Lower leg skin (tissue), 4 donors: ENCODE measurements at regions not wholly inside any gene's neighbourhood (a gene's known extent, or its start where the extent isn't known, plus 50 kb on each side); places are given as distances from the start of the nearest gene placed in this dataset.

Experiments used
- DNase-seq, 2 donors: peaks; one replicate each; pipeline ENCODE4 v3.0.0-alpha.2; 2019; ENCODE audit warnings: low spot score in 2 of 2
- H3K4me3 ChIP-seq: fragments of 200-600 bp; sonication (generic); 2 replicates; pipeline ENCODE4 v1.5.1; 2017; ENCODE audit warnings: mild to moderate bottlenecking, low read depth; ENCODE audit not compliant: poor library complexity, severe bottlenecking
- POLR2A ChIP-seq, 2 donors: fragments of 450-650 bp; IDR thresholded peaks; one replicate each; pipeline ENCODE4 v1.6.1; 2016 to 2017; ENCODE audit warnings: antibody characterized with exemption in 2 of 2, mild to moderate bottlenecking in 1 of 2, moderate library complexity in 1 of 2
- WGBS, 2 donors: methylation state at CpG; one replicate each; pipeline ENCODE4 v1.1.5; 2018; 5-methylcytosine and 5-hydroxymethylcytosine counted together
- intact Hi-C: fragments of 100-400 bp; cut with DNase I; formaldehyde crosslinking; loops from one replicate; pipeline ENCODE4 v1.15.0; 2023; ENCODE audit warnings: low total_unique reads
- TF ChIP-seq, protein P1 (sequence below), 3 donors: fragments of 450-650 bp; IDR thresholded peaks; one replicate each; pipeline ENCODE4 v1.5.1; 2016; ENCODE audit warnings: antibody characterized with exemption in 3 of 3, mild to moderate bottlenecking in 3 of 3, moderate library complexity in 2 of 3

- no peak for TF ChIP-seq POLR2A (IDR thresholded peaks at IDR 0.05)
- TF ChIP-seq, protein P1, sequence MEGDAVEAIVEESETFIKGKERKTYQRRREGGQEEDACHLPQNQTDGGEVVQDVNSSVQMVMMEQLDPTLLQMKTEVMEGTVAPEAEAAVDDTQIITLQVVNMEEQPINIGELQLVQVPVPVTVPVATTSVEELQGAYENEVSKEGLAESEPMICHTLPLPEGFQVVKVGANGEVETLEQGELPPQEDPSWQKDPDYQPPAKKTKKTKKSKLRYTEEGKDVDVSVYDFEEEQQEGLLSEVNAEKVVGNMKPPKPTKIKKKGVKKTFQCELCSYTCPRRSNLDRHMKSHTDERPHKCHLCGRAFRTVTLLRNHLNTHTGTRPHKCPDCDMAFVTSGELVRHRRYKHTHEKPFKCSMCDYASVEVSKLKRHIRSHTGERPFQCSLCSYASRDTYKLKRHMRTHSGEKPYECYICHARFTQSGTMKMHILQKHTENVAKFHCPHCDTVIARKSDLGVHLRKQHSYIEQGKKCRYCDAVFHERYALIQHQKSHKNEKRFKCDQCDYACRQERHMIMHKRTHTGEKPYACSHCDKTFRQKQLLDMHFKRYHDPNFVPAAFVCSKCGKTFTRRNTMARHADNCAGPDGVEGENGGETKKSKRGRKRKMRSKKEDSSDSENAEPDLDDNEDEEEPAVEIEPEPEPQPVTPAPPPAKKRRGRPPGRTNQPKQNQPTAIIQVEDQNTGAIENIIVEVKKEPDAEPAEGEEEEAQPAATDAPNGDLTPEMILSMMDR (IDR thresholded peaks at IDR 0.05) = no peak
- intact Hi-C loops = no loop called here
- 71 to 76% methylated on average over 2 of the region's 2 CpGs for WGBS, 2 donors
- H3K4me3 ChIP-seq = no peak overlapping the region
- DNase-seq = no peak
Observed at GRCh38 chr11:28730889-28731288, 622.7 kb downstream of the METTL15 start.

DNA sequence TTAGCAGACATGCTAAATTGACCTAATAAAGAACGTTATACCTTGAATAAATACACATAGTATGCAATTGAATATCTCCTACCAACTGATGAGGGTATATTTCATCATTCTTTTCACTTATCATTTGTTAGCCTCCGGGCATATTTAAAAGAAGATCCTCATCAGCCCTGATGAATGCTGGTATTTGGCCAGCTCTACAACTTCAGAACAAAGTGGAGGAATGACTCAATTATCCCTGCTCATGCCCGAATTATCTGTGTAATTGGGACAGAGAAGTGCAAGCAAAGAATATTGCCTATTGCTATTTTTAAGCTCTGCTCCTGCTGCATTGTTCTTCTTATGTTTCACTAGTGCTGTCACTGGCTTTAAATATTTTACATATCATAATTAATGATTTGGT lies 622.1 kb downstream of the METTL15 start:
- intact Hi-C loops = no loop called here
- 29 to 40% methylated on average over 3 of the region's 3 CpGs for WGBS, 2 donors
- no peak for DNase-seq
- no peak for TF ChIP-seq POLR2A (IDR thresholded peaks at IDR 0.05)
- TF ChIP-seq, protein P1 (IDR thresholded peaks at IDR 0.05) = no peak
- no peak overlapping the region for H3K4me3 ChIP-seq

- no peak for DNase-seq
- intact Hi-C loops = no loop called here
- TF ChIP-seq, protein P1 (IDR thresholded peaks at IDR 0.05) = no peak
- no peak for TF ChIP-seq POLR2A (IDR thresholded peaks at IDR 0.05)
- WGBS, 2 donors = 84 to 94% methylated on average over 6 of the region's 6 CpGs
- no peak overlapping the region for H3K4me3 ChIP-seq
Observed at GRCh38 chr11:28729339-28729738, 621.2 kb downstream of the METTL15 start.

- no peak overlapping the region for H3K4me3 ChIP-seq
- no peak for TF ChIP-seq POLR2A (IDR thresholded peaks at IDR 0.05)
- TF ChIP-seq, protein P1 (IDR thresholded peaks at IDR 0.05) = no peak
- 47 to 50% methylated on average over 1 of the region's 1 CpG for WGBS, 2 donors
- no peak for DNase-seq
- intact Hi-C loops = no loop called here
Observed at GRCh38 chr11:28728666-28729065, 620.5 kb downstream of the METTL15 start.

- WGBS, 2 donors = 45% methylated on average over 3 of the region's 3 CpGs
- TF ChIP-seq POLR2A (IDR thresholded peaks at IDR 0.05) = no peak
- TF ChIP-seq, protein P1 (IDR thresholded peaks at IDR 0.05) = no peak
- no peak for DNase-seq
- intact Hi-C loops = no loop called here
- H3K4me3 ChIP-seq = no peak overlapping the region
Observed at GRCh38 chr11:28727254-28727653, 619.1 kb downstream of the METTL15 start.

DNA sequence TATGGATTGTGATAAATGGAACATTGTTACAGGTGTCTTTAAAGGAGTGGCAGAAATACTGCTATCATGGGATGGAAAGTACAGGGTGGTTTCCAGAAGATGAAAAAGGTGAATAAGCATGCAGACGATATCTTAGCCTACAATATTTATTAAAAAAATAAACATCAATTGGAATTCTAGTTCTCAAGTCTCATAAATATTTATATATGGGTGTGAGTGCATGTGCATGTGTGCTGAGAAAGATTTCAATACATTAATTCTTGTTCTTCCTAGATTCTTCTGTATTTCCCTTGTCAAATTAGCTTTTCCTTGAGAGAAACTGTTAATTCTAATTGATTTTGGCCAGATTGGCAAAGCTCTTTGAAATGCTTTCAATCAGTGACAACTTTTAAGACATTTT lies 618.2 kb downstream of the METTL15 start:
- WGBS, 2 donors = 54 to 55% methylated on average over 1 of the region's 1 CpG
- TF ChIP-seq POLR2A (IDR thresholded peaks at IDR 0.05) = no peak
- TF ChIP-seq, protein P1 (IDR thresholded peaks at IDR 0.05) = no peak
- H3K4me3 ChIP-seq = no peak overlapping the region
- intact Hi-C loops = no loop called here
- no peak for DNase-seq
